NCI-H345 treated with DMSO at 0.1 percent for 48 hours (cell line): ENCODE measurements at regions not wholly inside any gene's neighbourhood (a gene's known extent, or its start where the extent isn't known, plus 50 kb on each side); places are given as distances from the start of the nearest gene placed in this dataset.

Experiments
- DNase-seq: peaks from one replicate; lab custom pipeline; 2025; ENCODE audit not compliant: unreplicated experiment; lab: John Stamatoyannopoulos, UW

GRCh38 chr2:198448789-198449188 lies 644.4 kb downstream of the PLCL1 start:
- no peak for DNase-seq

GRCh38 chr2:198444800-198445287 lies 640.5 kb downstream of the PLCL1 start:
- no peak for DNase-seq

DNA sequence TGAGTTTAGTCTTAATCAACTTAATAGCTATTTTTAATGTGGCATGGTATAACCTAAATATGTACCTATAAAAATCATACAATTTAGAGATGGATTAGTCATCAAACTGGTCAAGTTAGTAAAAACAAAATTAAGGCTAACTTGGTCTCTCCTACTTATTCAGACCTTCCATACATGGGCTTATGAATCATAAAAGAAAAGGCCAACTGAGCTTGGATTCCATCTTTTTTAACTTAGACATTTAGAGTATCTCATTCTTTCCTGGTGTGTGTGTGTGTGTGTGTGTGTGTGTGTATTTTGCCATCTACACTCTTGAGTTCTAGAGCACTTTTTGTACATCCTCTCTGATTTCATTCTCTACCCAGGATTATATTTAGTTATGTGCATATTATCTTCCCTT lies 637.5 kb downstream of the PLCL1 start:
- no peak for DNase-seq

DNA sequence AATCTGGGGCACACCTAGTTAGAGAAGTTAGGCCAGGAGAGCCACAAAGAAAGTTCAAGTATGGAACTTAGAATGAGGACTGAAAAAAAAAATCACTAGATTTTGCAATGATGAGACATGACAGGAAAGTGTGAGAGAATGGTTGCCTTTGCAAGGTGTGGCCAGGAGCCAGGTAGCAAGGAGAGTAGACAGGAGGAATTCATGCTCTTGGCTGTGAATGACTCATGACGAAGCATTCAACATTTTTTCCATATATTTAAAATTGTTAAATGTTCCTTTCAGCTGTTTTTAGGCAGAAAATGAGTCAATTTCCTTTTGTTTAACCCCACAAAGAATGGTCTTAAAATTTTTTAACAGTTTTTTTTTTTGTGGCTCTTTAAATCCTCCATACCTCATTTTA lies 636.9 kb downstream of the PLCL1 start:
- no peak for DNase-seq

GRCh38 chr2:198440833-198441232 lies 636.4 kb downstream of the PLCL1 start:
- no peak for DNase-seq

DNA sequence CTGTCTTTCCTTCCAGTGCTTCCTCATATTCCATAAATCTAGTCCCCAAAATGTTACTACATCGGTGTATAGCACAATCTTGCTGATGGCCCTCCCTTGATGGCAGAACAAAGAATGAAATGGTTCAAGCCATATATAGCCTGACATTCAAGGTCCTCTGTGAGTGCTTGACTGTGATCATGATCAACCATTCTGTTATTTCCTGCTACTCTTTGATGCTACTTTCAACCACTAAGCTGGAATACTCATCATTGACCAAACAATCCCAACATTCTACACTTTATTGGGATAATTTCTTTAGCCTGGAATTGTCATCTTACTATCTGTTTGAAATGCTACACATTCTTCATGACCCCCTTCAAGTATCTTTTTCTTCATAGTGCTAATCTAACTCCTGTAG lies 633.9 kb downstream of the PLCL1 start:
- DNase-seq, result no peak

DNA sequence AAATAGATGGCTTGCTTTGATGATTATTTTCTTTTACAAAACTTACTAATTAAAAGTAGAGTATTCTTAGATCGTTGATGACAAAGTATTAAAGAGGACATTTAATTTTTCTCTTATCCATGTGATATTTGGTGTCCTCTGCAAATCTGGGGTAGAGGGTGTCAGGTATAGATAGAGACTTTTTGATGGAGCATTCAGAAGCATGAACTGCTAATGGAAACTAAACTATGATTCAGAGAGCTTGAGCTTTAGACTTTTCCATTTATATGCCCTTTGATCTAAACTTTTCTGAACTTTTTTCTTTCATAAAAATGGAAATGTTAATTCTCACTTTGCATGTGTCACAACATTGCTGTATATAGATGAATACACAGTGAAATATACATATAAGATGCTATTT lies 619.7 kb downstream of the PLCL1 start:
- DNase-seq, result no peak

DNA sequence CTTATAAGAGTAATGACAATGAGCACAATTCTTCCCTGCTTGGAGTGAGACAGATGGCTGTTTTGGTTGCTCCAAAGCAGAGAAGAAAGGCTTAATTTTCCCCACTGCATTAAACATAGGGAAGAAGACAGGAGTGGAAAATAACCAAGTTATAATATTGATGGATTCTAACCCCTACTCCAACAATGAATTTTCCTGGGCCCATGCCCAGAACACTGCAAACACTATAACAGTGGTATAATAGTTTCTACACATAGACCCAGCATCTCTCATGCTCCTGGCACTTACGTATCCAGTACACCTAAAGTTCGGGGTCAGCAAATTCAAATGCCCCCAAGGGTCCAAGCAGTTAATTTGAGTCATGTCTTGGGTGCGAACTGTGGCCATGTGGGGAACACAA lies 613.4 kb downstream of the PLCL1 start:
- no peak for DNase-seq

- DNase-seq, result no peak
Measured at GRCh38 chr2:198414976-198415375, 610.6 kb downstream of the PLCL1 start.

DNA sequence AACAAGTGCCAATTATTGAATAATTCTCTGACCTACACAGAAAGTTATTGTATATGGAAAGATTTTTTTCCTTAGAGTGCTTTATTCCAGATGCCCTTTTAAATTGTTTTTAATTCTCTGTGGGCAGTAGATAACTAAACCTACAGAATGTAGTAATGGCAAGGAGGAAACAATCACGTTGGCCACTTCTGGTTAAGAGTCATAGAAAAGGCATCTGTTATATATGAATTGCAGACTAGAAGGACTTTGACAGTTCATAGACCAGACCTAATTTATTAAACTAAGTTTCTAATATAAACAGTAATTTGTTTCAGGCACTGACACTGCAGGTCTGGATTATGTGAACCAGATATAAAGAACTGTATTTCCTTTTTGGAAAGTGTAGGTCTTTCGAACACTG lies 607.5 kb downstream of the PLCL1 start:
- DNase-seq, result no peak

DNA sequence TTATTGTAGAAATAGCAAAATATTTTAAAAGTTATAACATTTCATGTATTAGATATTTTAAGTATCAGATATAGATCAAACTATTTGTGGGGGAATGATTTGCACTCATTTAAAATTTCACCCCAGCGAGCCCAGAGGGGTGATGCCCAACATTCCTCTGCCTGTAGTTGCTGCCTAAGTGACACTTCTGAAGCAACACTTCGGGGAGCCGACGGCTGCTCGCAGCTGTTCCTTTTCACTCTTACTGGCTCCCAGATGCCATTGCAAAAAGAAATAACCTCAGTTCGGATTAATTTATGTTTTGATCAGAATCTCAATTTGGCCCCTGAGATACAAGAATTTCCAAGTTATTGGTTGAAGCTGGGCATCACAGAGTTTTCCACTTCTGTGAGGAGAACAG lies 603.8 kb downstream of the PLCL1 start:
- no peak for DNase-seq

DNA sequence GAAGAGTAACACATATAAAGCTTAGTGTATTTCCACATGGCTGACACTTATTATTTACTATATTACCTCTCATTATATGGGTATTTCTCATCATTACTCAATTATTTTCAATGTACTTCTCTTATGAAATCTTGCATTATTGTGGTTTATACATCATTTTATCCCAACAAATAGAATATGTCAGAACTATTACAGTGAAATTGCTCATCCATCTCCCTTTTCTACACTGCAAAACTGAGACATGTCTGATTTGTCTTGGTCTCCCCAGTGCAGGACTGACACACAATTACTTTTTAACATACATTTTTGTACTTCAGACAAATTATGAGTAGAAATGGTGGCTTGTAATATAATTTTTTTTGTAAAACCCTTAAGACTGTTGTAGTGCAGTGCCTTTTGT lies 600.9 kb downstream of the PLCL1 start:
- no peak for DNase-seq

- DNase-seq, result no peak
Measured at GRCh38 chr2:198401644-198402043, 597.3 kb downstream of the PLCL1 start.

- no peak for DNase-seq
Measured at GRCh38 chr2:198400999-198401398, 596.6 kb downstream of the PLCL1 start.

GRCh38 chr2:198394208-198394607 lies 589.8 kb downstream of the PLCL1 start:
- DNase-seq, result no peak

DNA sequence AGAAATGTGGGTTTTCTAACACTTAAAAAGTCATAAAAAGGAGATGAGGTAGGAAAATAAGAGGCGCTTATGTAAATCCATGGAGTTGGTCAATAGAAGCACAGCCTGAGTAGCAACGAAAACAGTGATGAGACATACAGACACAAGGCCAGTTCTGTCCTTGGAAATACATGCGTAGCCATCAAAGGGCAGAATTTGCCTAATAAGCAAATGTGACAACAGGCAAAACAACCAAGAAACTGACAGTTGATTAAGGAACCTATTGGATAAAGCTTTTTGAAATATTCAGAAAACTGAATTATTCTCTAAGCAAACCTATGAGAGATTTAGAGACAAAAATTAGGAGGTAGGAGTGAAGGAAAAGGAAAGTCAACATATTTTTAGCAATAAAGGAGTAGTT lies 586.3 kb downstream of the PLCL1 start:
- no peak for DNase-seq

DNA sequence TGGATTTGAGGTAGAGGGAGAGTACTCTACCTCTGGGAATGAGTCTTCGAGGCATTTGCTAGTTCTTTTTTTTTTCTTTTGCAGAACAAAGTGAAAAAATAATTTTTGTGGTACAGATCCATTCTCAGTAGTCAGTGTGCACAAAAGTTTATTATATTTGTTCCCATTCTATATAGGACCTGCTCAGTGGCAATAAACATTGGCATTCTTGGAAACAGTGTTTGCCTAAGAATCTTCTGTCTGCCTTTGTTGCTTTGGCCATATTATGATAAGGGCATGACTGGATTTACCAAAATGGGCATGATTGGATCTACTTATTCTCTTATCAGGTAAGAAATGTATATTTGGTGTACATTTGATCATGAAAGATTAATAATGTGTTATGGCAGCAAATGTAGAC lies 583.3 kb downstream of the PLCL1 start:
- no peak for DNase-seq

DNA sequence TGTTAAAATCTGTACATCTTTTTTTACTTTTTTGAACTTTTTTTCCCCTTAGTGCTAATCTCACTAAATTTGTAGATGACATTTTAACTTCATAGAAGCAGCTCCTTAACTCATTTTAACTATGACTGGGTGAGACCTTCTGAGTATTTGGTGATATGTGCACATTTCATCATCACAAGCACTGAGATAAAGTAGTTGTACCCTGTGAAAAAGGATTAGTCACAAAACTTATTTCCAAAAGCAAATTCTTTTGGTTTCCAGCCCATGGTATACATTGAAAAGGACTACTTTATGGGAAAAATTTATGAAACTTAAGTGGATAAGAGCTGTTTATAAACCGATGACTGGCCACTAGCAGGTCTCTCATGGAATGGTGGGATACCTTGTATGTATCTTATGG lies 581.5 kb downstream of the PLCL1 start:
- no peak for DNase-seq

DNA sequence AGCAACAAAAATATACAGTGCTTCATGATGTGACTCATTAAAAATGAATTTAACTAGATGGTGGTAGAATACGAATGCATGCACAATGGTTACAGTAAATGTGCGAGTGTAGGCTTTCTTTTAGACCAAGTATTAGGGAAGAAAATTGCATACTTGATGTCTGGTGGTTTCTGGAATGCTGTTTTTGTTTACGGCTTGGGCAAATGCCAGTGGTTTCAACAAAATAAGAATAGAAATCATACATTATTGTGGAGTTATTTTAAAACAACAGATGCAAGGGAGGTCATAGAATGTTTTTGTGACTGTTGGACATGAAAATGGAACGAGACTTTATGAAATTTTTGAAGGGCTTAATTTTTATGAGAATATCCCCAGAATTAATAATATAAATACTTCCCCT lies 580.9 kb downstream of the PLCL1 start:
- DNase-seq, result no peak

- no peak for DNase-seq
Measured at GRCh38 chr2:198383392-198383791, 579.0 kb downstream of the PLCL1 start.

DNA sequence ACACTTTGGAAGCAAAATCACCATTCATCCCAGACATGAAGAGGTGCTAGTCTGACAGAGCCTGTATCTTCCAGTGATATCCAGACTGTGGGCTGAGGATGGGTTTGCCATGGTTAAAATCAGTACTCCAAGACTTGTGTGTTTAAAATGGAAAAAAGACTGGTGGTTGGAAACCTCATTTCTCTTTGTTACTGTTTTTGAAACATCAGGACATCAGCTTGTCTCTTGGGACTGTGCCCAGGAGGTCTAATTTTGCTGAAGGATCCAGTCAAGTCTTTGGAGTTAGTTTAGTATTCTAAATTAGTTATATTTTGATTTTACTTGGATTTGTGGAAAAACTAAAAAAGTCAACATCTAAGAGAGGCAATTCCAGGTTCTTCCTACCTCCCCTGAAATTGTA lies 578.4 kb downstream of the PLCL1 start:
- no peak for DNase-seq

GRCh38 chr2:198376677-198377076 lies 572.3 kb downstream of the PLCL1 start:
- DNase-seq, result no peak

DNA sequence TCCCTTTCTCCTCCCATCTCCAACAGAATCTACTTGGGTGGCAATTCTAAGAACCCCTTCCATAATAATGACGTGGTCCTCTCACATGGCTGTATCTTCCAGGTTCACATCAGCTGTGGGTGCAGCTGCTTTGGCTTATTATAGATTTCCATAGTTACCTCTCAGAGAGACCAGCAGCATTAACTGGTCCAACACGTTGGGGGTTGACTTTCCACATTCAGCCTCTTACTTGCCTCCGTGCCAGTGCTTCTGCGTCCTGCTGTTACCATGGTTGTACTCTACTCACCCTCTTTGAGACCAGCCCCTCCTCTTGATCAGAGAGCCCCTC lies 570.7 kb downstream of the PLCL1 start:
- DNase-seq, result no peak
